DMS 273 treated with DMSO at 0.1 percent for 48 hours (cell line): ENCODE measurements at regions not wholly inside any gene's neighbourhood (a gene's known extent, or its start where the extent isn't known, plus 50 kb on each side); places are given as distances from the start of the nearest gene placed in this dataset.
A peak's percentile ranks its signal among the peaks of the same experiment; 100 is the strongest.
"Not testable (repeated sequence)": the region's sequence is repeated elsewhere in the genome, so short reads cannot be mapped to it uniquely, and the experiment has no call there.

Source experiments
- DNase-seq: peaks from one replicate; lab custom pipeline; 2025; lab: John Stamatoyannopoulos, UW

- no peak for DNase-seq
Observed at GRCh38 chr9:129414377-129414992, 206.4 kb downstream of the C9orf50 start.

- DNase-seq = peak; percentile 84
Observed at GRCh38 chr9:129413537-129414376, 207.1 kb downstream of the C9orf50 start.

GRCh38 chr9:129412814-129413536, 207.9 kb downstream of the C9orf50 start:
- no peak for DNase-seq

GRCh38 chr9:129412176-129412813, 208.6 kb downstream of the C9orf50 start:
- not testable (repeated sequence) for DNase-seq

- no peak for DNase-seq
Observed at GRCh38 chr9:129411501-129412175, 209.3 kb downstream of the C9orf50 start.

GRCh38 chr9:129410226-129410625, 210.7 kb downstream of the C9orf50 start:
- DNase-seq = no peak

- DNase-seq = no peak
Observed at GRCh38 chr9:129408535-129409215, 212.2 kb downstream of the C9orf50 start.

- DNase-seq = no peak
Observed at GRCh38 chr9:129407905-129408452, 212.9 kb downstream of the C9orf50 start.

GRCh38 chr9:129406278-129407225, 214.3 kb downstream of the C9orf50 start:
- DNase-seq = no peak

GRCh38 chr9:129405827-129406213, 215.1 kb downstream of the C9orf50 start:
- no peak for DNase-seq

GRCh38 chr9:129405089-129405826, 215.6 kb downstream of the C9orf50 start:
- no peak for DNase-seq

- no peak for DNase-seq
Observed at GRCh38 chr9:129404621-129405020, 216.3 kb downstream of the C9orf50 start.

- no peak for DNase-seq
Observed at GRCh38 chr9:129403779-129404620, 216.9 kb downstream of the C9orf50 start.

GRCh38 chr9:129402931-129403778, 217.7 kb downstream of the C9orf50 start:
- no peak for DNase-seq

- no peak for DNase-seq
Observed at GRCh38 chr9:129402371-129402739, 218.5 kb downstream of the C9orf50 start.

- no peak for DNase-seq
Observed at GRCh38 chr9:129401623-129402370, 219.1 kb downstream of the C9orf50 start.
